H1 (cell line): ENCODE measurements at regions not wholly inside any gene's neighbourhood (a gene's known extent, or its start where the extent isn't known, plus 50 kb on each side); places are given as distances from the start of the nearest gene placed in this dataset.

ENCODE experiments used
- BRCA1 ChIP-seq: IDR thresholded peaks from 2 replicates; pipeline ENCODE4 v1.6.1; 2012; ENCODE audit warnings: low read depth, low read length, improper control_type of control experiment
- CTBP2 ChIP-seq: IDR thresholded peaks from 2 replicates; pipeline ENCODE4 v1.7.0; 2011; ENCODE audit warnings: borderline replicate concordance, mild to moderate bottlenecking, moderate library complexity, mixed read lengths, low read length; ENCODE audit not compliant: insufficient read depth, insufficient read length
- GABPA ChIP-seq: IDR thresholded peaks from 2 replicates; pipeline ENCODE4 v1.6.1; 2011; ENCODE audit warnings: mild to moderate bottlenecking, low read length, moderate library complexity, borderline replicate concordance; ENCODE audit not compliant: insufficient read depth
- HDAC2 ChIP-seq, 2 experiments: fragments of 300-600 bp in 1 of 2; sonication (generic) in 1 of 2; IDR thresholded peaks; 2 replicates each; pipeline ENCODE4 v1.6.1; 2011 to 2012; ENCODE audit warnings: low read depth in 2 of 2, low read length in 2 of 2, mild to moderate bottlenecking in 2 of 2, moderate library complexity in 2 of 2, borderline replicate concordance in 1 of 2, inconsistent platforms in 1 of 2
- PHF8 ChIP-seq: fragments of 200-600 bp; sonication (generic); conservative IDR thresholded peaks from 2 replicates; pipeline ENCODE4 v1.7.1; 2012; ENCODE audit warnings: low read depth, mild to moderate bottlenecking, inconsistent platforms, low read length, moderate library complexity
- POLR2AphosphoS5 ChIP-seq: IDR thresholded peaks from 2 replicates; pipeline ENCODE4 v1.6.1; 2011; ENCODE audit warnings: low read depth, low read length
- SIRT6 ChIP-seq: IDR thresholded peaks from one replicate; pipeline ENCODE4 v1.7.1; 2012; ENCODE audit warnings: low read length, inconsistent platforms
- SP2 ChIP-seq: IDR thresholded peaks from 2 replicates; pipeline ENCODE4 v1.6.1; 2012; ENCODE audit warnings: mild to moderate bottlenecking, low read length, inconsistent platforms
- YY1 ChIP-seq: IDR thresholded peaks from 2 replicates; pipeline ENCODE4 v1.6.1; 2011; ENCODE audit warnings: low read depth, mild to moderate bottlenecking, low read length

DNA sequence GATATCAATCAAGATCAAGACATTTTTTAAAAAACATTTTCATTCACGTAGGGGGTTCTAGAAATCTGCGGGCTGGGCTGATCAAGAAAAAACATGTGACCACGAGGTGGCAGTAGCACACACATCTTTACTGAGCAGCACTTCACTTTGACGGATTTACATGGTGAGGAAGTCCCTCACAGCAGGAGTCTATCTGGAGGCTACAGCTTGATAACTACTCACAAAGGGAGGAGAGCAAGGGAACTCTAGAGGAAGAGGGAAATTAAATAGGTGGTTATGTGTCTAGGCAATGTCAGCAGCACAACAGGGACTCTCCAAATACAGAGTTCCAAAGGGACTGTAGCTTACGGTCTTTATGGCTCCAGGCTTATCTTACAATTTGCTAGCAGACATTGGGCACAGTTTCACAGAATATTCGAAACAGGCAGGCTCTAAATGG, 248.1 kb downstream of the DPY19L2 start (continued):
- no peak for TF ChIP-seq SP2
- TF ChIP-seq BRCA1: no peak
- 0 out of 2 replicates have a peak, but pooled peaks have one; percentile 71 for TF ChIP-seq YY1
- no peak for TF ChIP-seq GABPA
- 0 out of 4 replicates have a peak, but pooled peaks of 1 of the 2 experiments have one; percentile 46 for TF ChIP-seq HDAC2 (IDR thresholded peaks at IDR 0.05; ENCODE audit: borderline replicate concordance in 1 of 2, low read depth in 2 of 2, low read length in 2 of 2)
- TF ChIP-seq SIRT6: no peak
- TF ChIP-seq CTBP2: no peak
- TF ChIP-seq POLR2AphosphoS5: no peak
- no peak for TF ChIP-seq PHF8
